DMS53 treated with DMSO at 0.1 percent for 48 hours (cell line): ENCODE measurements at regions not wholly inside any gene's neighbourhood (a gene's known extent, or its start where the extent isn't known, plus 50 kb on each side); places are given as distances from the start of the nearest gene placed in this dataset.
"Not testable (repeated sequence)": the region's sequence is repeated elsewhere in the genome, so short reads cannot be mapped to it uniquely, and the experiment has no call there.

Experiments used
- DNase-seq: peaks from one replicate; lab custom pipeline; 2025; ENCODE audit not compliant: unreplicated experiment; lab: John Stamatoyannopoulos, UW

GRCh38 chr4:101730291-101731117, 60.0 kb upstream of the BANK1 start:
- DNase-seq = peak; percentile 43

GRCh38 chr4:101727238-101727637, 63.3 kb upstream of the BANK1 start:
- DNase-seq = no peak

- peak; percentile 51 for DNase-seq
Measured at GRCh38 chr4:101724093-101724492, 66.4 kb upstream of the BANK1 start.

GRCh38 chr4:101718810-101719209, 71.7 kb upstream of the BANK1 start:
- no peak for DNase-seq

- peak; percentile 46 for DNase-seq
Measured at GRCh38 chr4:101711590-101712260, 78.8 kb upstream of the BANK1 start.

GRCh38 chr4:101710806-101711205, 79.7 kb upstream of the BANK1 start:
- DNase-seq = no peak

- DNase-seq = peak; percentile 4
Measured at GRCh38 chr4:101708293-101709039, 82.1 kb upstream of the BANK1 start.

GRCh38 chr4:101707596-101707995, 82.9 kb upstream of the BANK1 start:
- DNase-seq = no peak

GRCh38 chr4:101706535-101707057, 83.9 kb upstream of the BANK1 start:
- no peak for DNase-seq

GRCh38 chr4:101701551-101701950, 89.0 kb upstream of the BANK1 start:
- DNase-seq = no peak

GRCh38 chr4:101699441-101700124, 90.9 kb upstream of the BANK1 start:
- DNase-seq = no peak

- DNase-seq = no peak
Measured at GRCh38 chr4:101697266-101697665, 93.3 kb upstream of the BANK1 start.

GRCh38 chr4:101696276-101697010, 94.1 kb upstream of the BANK1 start:
- no peak for DNase-seq

GRCh38 chr4:101695176-101695575, 95.4 kb upstream of the BANK1 start:
- DNase-seq = no peak

- DNase-seq = not testable (repeated sequence)
Measured at GRCh38 chr4:101694403-101694802, 96.1 kb upstream of the BANK1 start.

GRCh38 chr4:101693842-101694398, 96.6 kb upstream of the BANK1 start:
- peak; percentile 31 for DNase-seq

- DNase-seq = no peak
Measured at GRCh38 chr4:101689220-101689619, 101.3 kb upstream of the BANK1 start.

GRCh38 chr4:101685126-101685525, 105.4 kb upstream of the BANK1 start:
- no peak for DNase-seq

GRCh38 chr4:101682946-101683345, 107.6 kb upstream of the BANK1 start:
- no peak for DNase-seq

- DNase-seq = no peak
Measured at GRCh38 chr4:101678180-101678579, 112.3 kb upstream of the BANK1 start.
